Endothelial cell of umbilical vein (primary cell): ENCODE measurements at regions not wholly inside any gene's neighbourhood (a gene's known extent, or its start where the extent isn't known, plus 50 kb on each side); places are given as distances from the start of the nearest gene placed in this dataset.
"Not testable (repeated sequence)": the region's sequence is repeated elsewhere in the genome, so short reads cannot be mapped to it uniquely, and the experiment has no call there.

Experiments used
- CTCF ChIP-seq, 2 donors: IDR thresholded peaks; 1 replicate in 1 of 2; 2 replicates in 1 of 2; pipeline ENCODE4 v1.5.1; 2011; ENCODE audit warnings: low read length in 2 of 2, mild to moderate bottlenecking in 2 of 2, moderate library complexity in 2 of 2, control low read depth in 1 of 2, inconsistent platforms in 1 of 2, low read depth in 1 of 2; ENCODE audit not compliant: insufficient read depth in 1 of 2; ENCODE audit errors: extremely low read depth in 1 of 2
- JUN ChIP-seq: IDR thresholded peaks from 2 replicates; pipeline ENCODE4 v1.6.1; 2011; ENCODE audit warnings: borderline replicate concordance, low read depth; ENCODE audit not compliant: insufficient read length, insufficient read depth
- POLR2AphosphoS5 ChIP-seq: IDR thresholded peaks from 2 replicates; pipeline ENCODE4 v1.6.1; 2012; ENCODE audit warnings: low read depth, mild to moderate bottlenecking, control low read depth, low read length, moderate library complexity; ENCODE audit not compliant: insufficient read depth

GRCh38 chr6:168379579-168379978 lies 60.0 kb upstream of the DACT2 start:
- TF ChIP-seq CTCF (IDR thresholded peaks at IDR 0.05; ENCODE audit: extremely low read depth in 1 of 2, insufficient read depth in 1 of 2, low read depth in 1 of 2, low read length in 2 of 2); JUN; POLR2AphosphoS5: not testable (repeated sequence)
